Peyer's patch (tissue), 4 donors: ENCODE measurements at regions not wholly inside any gene's neighbourhood (a gene's known extent, or its start where the extent isn't known, plus 50 kb on each side); places are given as distances from the start of the nearest gene placed in this dataset.

Experiments
- POLR2A ChIP-seq, 2 donors: fragments of 450-650 bp; IDR thresholded peaks; one replicate each; pipeline ENCODE4 v1.5.1; 2017; ENCODE audit warnings: antibody characterized with exemption in 2 of 2, mild to moderate bottlenecking in 2 of 2, moderate library complexity in 2 of 2
- TF ChIP-seq, protein P1 (sequence below), 6 experiments: fragments of 450-650 bp in 4 of 6; fragments of 200-600 bp in 2 of 6; sonication (generic) in 1 of 6; IDR thresholded peaks; one replicate each; pipeline ENCODE4 v1.5.1; 2017 to 2019; ENCODE audit warnings: antibody characterized with exemption in 6 of 6, mild to moderate bottlenecking in 3 of 6, moderate library complexity in 1 of 6

DNA sequence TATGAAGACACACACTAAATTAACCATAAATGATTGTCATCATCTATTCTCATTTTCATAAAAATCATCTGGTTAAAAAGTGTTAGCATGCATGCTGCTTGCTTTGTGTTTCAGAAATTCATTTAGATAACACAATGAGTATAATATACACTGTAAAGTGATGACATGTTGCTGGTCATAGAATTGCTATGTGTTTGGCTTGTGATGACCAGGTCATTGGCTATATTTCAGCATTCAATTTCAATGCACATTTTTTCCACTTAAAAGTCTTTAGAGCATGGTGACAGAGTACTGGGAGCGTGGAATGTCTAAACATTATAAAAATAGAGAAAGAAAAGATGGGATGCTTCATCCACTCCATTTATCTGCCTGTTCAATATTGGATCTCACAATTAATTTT, 1291.1 kb upstream of the MAP3K7 start:
- TF ChIP-seq POLR2A (IDR thresholded peaks at IDR 0.05): no peak
- TF ChIP-seq, protein P1, sequence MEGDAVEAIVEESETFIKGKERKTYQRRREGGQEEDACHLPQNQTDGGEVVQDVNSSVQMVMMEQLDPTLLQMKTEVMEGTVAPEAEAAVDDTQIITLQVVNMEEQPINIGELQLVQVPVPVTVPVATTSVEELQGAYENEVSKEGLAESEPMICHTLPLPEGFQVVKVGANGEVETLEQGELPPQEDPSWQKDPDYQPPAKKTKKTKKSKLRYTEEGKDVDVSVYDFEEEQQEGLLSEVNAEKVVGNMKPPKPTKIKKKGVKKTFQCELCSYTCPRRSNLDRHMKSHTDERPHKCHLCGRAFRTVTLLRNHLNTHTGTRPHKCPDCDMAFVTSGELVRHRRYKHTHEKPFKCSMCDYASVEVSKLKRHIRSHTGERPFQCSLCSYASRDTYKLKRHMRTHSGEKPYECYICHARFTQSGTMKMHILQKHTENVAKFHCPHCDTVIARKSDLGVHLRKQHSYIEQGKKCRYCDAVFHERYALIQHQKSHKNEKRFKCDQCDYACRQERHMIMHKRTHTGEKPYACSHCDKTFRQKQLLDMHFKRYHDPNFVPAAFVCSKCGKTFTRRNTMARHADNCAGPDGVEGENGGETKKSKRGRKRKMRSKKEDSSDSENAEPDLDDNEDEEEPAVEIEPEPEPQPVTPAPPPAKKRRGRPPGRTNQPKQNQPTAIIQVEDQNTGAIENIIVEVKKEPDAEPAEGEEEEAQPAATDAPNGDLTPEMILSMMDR (IDR thresholded peaks at IDR 0.05): no peak
